WTC11 (cell line): ENCODE measurements at regions not wholly inside any gene's neighbourhood (a gene's known extent, or its start where the extent isn't known, plus 50 kb on each side); places are given as distances from the start of the nearest gene placed in this dataset.

Experiments
- ATF2 ChIP-seq: sonication (generic); formaldehyde crosslinking; IDR thresholded peaks from 2 replicates; pipeline ENCODE4 v1.8.1; 2022; ENCODE audit warnings: low read depth, missing genetic modification reagents, borderline replicate concordance
- CTCF ChIP-seq: fragments of 200-600 bp; IDR thresholded peaks from 2 replicates; pipeline ENCODE4 v1.8.0; 2022; ENCODE audit warnings: antibody characterized with exemption
- E2F1 ChIP-seq: sonication (generic); formaldehyde crosslinking; IDR thresholded peaks from 2 replicates; pipeline ENCODE4 v1.8.0; 2022; ENCODE audit warnings: mild to moderate bottlenecking, missing genetic modification reagents
- GRHL2 ChIP-seq: fragments of 250-450 bp; sonication (Bioruptor Pico); IDR thresholded peaks from 2 replicates; pipeline ENCODE4 v1.8.0; 2022; ENCODE audit warnings: mild to moderate bottlenecking, moderate library complexity; ENCODE audit not compliant: insufficient replicate concordance, severe bottlenecking
- SP1 ChIP-seq: sonication (generic); formaldehyde crosslinking; conservative IDR thresholded peaks from 2 replicates; pipeline ENCODE4 v1.8.1; 2022; ENCODE audit warnings: missing genetic modification reagents
- TEAD4 ChIP-seq: sonication (generic); formaldehyde crosslinking; IDR thresholded peaks from 2 replicates; pipeline ENCODE4 v1.8.0; 2022; ENCODE audit warnings: mild to moderate bottlenecking, missing genetic modification reagents

GRCh38 chr6:16816891-16817290, 55.6 kb upstream of the ATXN1 start:
- TF ChIP-seq TEAD4 = no peak
- TF ChIP-seq CTCF = no peak
- no peak for TF ChIP-seq GRHL2 (CRISPR knock-in tag)
- TF ChIP-seq E2F1 = no peak
- TF ChIP-seq ATF2 = no peak
- TF ChIP-seq SP1 = no peak
